Activated naive CD8-positive, alpha-beta T cell treated with anti-CD3 and anti-CD28 coated beads, Interleukin-2, amount 50 U/mL, for 24 hours (primary cell): ENCODE measurements at regions not wholly inside any gene's neighbourhood (a gene's known extent, or its start where the extent isn't known, plus 50 kb on each side); places are given as distances from the start of the nearest gene placed in this dataset.

Experiments
- ATAC-seq: fragments of 150-1000 bp; cut with Tn5 transposase; one replicate; pipeline ENCODE4 v1.10.0; 2021
- DNase-seq: peaks from one replicate; pipeline ENCODE4 v3.0.0; 2021
- H3K27ac Mint-ChIP-seq: one replicate; pipeline ENCODE4 v1.8.0; 2021; ENCODE audit warnings: mild to moderate bottlenecking, mixed read lengths
- H3K27me3 Mint-ChIP-seq: one replicate; pipeline ENCODE4 v1.8.0; 2021; ENCODE audit warnings: mixed read lengths
- H3K36me3 Mint-ChIP-seq: one replicate; pipeline ENCODE4 v1.8.0; 2021; ENCODE audit warnings: low read depth, mixed read lengths
- H3K4me1 Mint-ChIP-seq: one replicate; pipeline ENCODE4 v1.8.0; 2021; ENCODE audit warnings: mixed read lengths
- H3K4me3 Mint-ChIP-seq: one replicate; pipeline ENCODE4 v1.8.0; 2021; ENCODE audit warnings: mild to moderate bottlenecking, moderate library complexity, mixed read lengths
- H3K9me3 Mint-ChIP-seq: one replicate; pipeline ENCODE4 v1.8.0; 2021; ENCODE audit warnings: mixed read lengths

GRCh38 chr9:88326936-88327335 is 61.3 kb upstream of the SPIN1 start:
- Mint-ChIP-seq H3K9me3 (no peaks in the 10 kb centered on the region), H3K36me3 (no peaks in the 10 kb centered on the region), H3K27ac (no peak overlapping the region), H3K4me1 (peaks cover 29% of the 10 kb centered on the region), H3K4me3 (no peak overlapping the region), H3K27me3 (no peaks in the 10 kb centered on the region)
- no peak for DNase-seq
- ATAC-seq: no peak

GRCh38 chr9:88326015-88326414 is 62.2 kb upstream of the SPIN1 start:
- no peaks in the 10 kb centered on the region for H3K9me3 Mint-ChIP-seq

GRCh38 chr9:88322906-88323566 is 65.2 kb upstream of the SPIN1 start:
- Mint-ChIP-seq H3K4me3 (no peak overlapping the region), H3K9me3 (no peaks in the 10 kb centered on the region), H3K4me1 (peaks cover 33% of the 10 kb centered on the region), H3K36me3 (no peaks in the 10 kb centered on the region), H3K27me3 (no peaks in the 10 kb centered on the region), H3K27ac (peak overlapping the region; percentile 71)
- peak; percentile 41 for DNase-seq
- peak; percentile 94 for ATAC-seq

More at GRCh38 chr9:88326015-88326414, 62.2 kb upstream of the SPIN1 start:
- peaks cover 33% of the 10 kb centered on the region for H3K4me1 Mint-ChIP-seq
- H3K27me3 Mint-ChIP-seq: no peaks in the 10 kb centered on the region
- H3K4me3 Mint-ChIP-seq: no peak overlapping the region
- DNase-seq (no peak), ATAC-seq (no peak)
- H3K36me3 Mint-ChIP-seq: no peaks in the 10 kb centered on the region
- no peak overlapping the region for H3K27ac Mint-ChIP-seq

GRCh38 chr9:88321764-88322163 is 66.5 kb upstream of the SPIN1 start:
- DNase-seq: no peak
- Mint-ChIP-seq H3K4me1 (peaks cover 33% of the 10 kb centered on the region), H3K9me3 (no peaks in the 10 kb centered on the region), H3K36me3 (no peaks in the 10 kb centered on the region), H3K4me3 (no peak overlapping the region), H3K27me3 (no peaks in the 10 kb centered on the region), H3K27ac (no peak overlapping the region)
- no peak for ATAC-seq

- Mint-ChIP-seq H3K4me3 (no peak overlapping the region), H3K9me3 (no peaks in the 10 kb centered on the region), H3K27ac (no peak overlapping the region), H3K4me1 (peaks cover 33% of the 10 kb centered on the region), H3K27me3 (no peaks in the 10 kb centered on the region), H3K36me3 (no peaks in the 10 kb centered on the region)
- no peak for ATAC-seq
- DNase-seq: no peak
Measured at GRCh38 chr9:88320748-88321415, 67.4 kb upstream of the SPIN1 start.

- Mint-ChIP-seq H3K27me3 (no peaks in the 10 kb centered on the region), H3K36me3 (no peaks in the 10 kb centered on the region), H3K9me3 (no peaks in the 10 kb centered on the region), H3K27ac (no peak overlapping the region), H3K4me1 (peaks cover 32% of the 10 kb centered on the region), H3K4me3 (no peak overlapping the region)
- ATAC-seq (no peak), DNase-seq (no peak)
Measured at GRCh38 chr9:88319936-88320747, 68.1 kb upstream of the SPIN1 start.

- Mint-ChIP-seq H3K36me3 (no peaks in the 10 kb centered on the region), H3K27me3 (peaks cover 1% of the 10 kb centered on the region), H3K4me1 (peaks cover 41% of the 10 kb centered on the region), H3K4me3 (peak overlapping the region; percentile 56), H3K27ac (peak overlapping the region; percentile 84), H3K9me3 (no peaks in the 10 kb centered on the region)
- peak; percentile 74 for ATAC-seq
- peak; percentile 52 for DNase-seq
Measured at GRCh38 chr9:88313364-88314220, 74.7 kb upstream of the SPIN1 start.

- Mint-ChIP-seq H3K9me3 (no peaks in the 10 kb centered on the region), H3K4me3 (peak overlapping the region; percentile 63), H3K4me1 (peaks cover 41% of the 10 kb centered on the region), H3K27me3 (peaks cover 1% of the 10 kb centered on the region), H3K36me3 (no peaks in the 10 kb centered on the region), H3K27ac (peak overlapping the region; percentile 92)
- ATAC-seq: peak; percentile 37
- peak; percentile 33 for DNase-seq
Measured at GRCh38 chr9:88312517-88313103, 75.6 kb upstream of the SPIN1 start.

- peak overlapping the region; percentile 92 for H3K27ac Mint-ChIP-seq
- DNase-seq (no peak), ATAC-seq (peak; percentile 80)
- no peaks in the 10 kb centered on the region for H3K9me3 Mint-ChIP-seq
- no peaks in the 10 kb centered on the region for H3K36me3 Mint-ChIP-seq
- H3K4me3 Mint-ChIP-seq: peak overlapping the region; percentile 63
- H3K4me1 Mint-ChIP-seq: peaks cover 45% of the 10 kb centered on the region
- H3K27me3 Mint-ChIP-seq: peaks cover 1% of the 10 kb centered on the region
Measured at GRCh38 chr9:88312045-88312444, 76.2 kb upstream of the SPIN1 start.

GRCh38 chr9:88310310-88310980 is 77.8 kb upstream of the SPIN1 start:
- Mint-ChIP-seq H3K27ac (peak overlapping the region; percentile 17), H3K4me1 (peaks cover 50% of the 10 kb centered on the region), H3K9me3 (no peaks in the 10 kb centered on the region), H3K27me3 (peaks cover 5% of the 10 kb centered on the region), H3K36me3 (no peaks in the 10 kb centered on the region), H3K4me3 (no peak overlapping the region)
- ATAC-seq (no peak), DNase-seq (no peak)

GRCh38 chr9:88308831-88309560 is 79.2 kb upstream of the SPIN1 start:
- Mint-ChIP-seq H3K27ac (no peak overlapping the region), H3K4me3 (no peak overlapping the region), H3K27me3 (peaks cover 5% of the 10 kb centered on the region), H3K9me3 (no peaks in the 10 kb centered on the region), H3K36me3 (no peaks in the 10 kb centered on the region), H3K4me1 (peaks cover 61% of the 10 kb centered on the region)
- DNase-seq (no peak), ATAC-seq (no peak)

GRCh38 chr9:88307136-88307535 is 81.1 kb upstream of the SPIN1 start:
- Mint-ChIP-seq H3K27ac (no peak overlapping the region), H3K9me3 (no peaks in the 10 kb centered on the region), H3K4me1 (peaks cover 60% of the 10 kb centered on the region), H3K36me3 (no peaks in the 10 kb centered on the region), H3K27me3 (peaks cover 6% of the 10 kb centered on the region), H3K4me3 (no peak overlapping the region)
- no peak for ATAC-seq
- no peak for DNase-seq
